NAMALWA (cell line): ENCODE measurements at regions not wholly inside any gene's neighbourhood (a gene's known extent, or its start where the extent isn't known, plus 50 kb on each side); places are given as distances from the start of the nearest gene placed in this dataset.

Experiments
- DNase-seq: peaks from one replicate; pipeline ENCODE4 v3.0.0-alpha.2; 2015; ENCODE audit warnings: low spot score

DNA sequence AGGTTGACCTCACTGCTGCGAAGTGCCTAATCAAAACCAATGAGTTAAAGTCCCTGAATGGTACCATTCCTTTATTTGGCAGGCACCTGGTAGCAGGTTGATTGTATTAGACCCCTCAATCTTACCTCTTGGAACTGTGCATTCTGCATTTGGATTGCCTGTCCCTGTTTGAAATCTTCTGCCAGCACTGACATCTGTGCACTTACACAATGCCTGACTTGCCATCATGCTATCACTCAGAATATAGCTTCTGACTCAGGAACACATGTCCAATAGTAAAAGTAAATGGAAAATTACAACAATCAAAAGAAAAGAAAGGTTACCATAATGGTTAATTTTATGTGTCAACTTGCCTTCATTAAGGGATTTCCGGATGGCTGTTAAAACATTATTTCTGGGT, 366.0 kb upstream of the PDGFD start:
- no peak for DNase-seq

DNA sequence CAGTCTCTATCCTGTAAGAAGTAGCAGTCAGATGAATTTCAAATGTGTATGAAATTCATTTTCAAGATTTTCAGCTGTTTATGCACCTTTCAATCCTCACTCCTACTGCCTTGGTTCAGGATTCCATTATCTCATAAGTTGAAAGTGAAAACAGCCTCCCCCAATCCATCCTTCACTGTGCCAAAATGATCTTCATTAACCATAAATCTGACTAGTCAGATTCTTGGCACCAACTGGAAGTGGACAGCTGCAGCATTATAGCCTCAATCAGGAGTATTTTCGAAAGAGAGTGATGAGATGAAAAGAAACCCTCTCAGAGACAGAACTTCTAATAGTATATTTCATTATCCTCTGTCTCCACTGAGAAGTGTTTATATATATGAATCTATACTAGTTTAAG, 365.3 kb upstream of the PDGFD start:
- DNase-seq: no peak

DNA sequence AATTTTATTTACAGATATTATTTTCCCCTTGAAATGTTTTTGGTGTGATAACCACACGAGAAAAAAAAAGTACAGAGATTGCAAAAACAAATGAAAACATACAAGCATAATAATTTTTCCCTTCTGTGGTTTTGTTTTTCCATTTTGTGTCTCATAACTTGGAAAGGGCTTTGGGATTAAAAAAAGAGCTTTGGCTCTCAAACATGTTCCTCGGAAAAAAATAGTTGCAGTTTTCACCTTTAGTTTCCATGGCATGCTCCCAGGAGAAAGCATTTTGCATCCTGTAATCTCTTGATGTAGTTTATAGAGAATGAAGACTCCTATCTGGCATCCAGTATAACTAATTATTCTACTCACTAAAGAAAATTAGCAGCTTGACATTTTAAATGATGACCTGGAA, 362.1 kb upstream of the PDGFD start:
- no peak for DNase-seq

DNA sequence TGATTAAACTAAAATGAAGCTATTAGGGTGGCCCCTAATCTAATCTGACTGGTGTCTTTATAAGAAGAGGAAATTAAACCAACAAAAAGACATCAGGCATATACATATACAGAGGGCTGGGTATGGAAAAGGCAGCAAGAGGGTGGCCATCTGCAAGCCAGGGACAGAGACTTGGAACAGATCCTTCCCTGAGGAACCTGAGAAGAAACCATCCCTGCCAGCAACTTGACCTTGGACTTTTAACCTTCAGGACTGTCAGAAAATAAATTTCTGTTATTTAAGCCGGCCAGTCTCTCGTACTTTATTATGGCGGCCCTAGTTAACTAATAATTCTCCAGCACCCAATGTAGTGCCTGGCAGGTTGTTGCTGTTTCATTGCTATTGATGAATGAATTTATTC, 361.5 kb upstream of the PDGFD start:
- DNase-seq: no peak

DNA sequence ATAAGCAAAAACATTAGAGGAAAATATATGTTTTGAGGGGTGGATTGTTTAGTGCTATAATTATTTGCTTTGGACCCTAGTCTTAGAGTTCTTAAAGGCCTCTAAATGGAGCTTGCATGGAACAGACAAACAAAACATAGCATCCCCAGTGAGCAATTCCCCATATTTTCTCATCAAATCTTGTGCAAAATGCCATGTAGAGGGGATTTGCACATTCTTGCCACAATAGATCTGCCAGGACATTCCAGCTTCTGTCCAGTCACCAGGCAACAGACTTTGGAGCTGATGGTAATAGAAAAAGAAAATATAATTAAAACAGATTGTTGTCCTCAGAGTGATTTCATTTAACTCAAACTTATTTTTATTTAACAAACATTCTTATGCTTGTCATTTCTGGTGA, 360.3 kb upstream of the PDGFD start:
- no peak for DNase-seq

DNA sequence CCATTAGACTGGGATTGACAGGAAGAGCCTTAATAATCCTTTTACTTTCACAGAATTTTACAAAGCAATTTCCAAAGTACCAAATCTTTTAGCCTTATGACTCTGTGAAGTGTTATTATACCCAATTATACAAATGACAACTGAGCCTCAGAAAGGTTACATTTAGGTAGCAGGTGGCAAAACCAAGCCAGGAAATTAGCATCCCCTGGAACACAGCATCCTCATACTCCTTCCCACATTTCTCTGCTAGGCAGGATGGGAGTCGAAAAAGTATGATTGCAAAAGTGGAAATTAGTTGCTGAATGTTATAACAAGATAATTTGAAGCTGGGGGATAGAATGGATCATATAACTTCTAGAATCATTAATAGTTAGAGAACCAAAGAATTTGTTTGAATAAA, 359.7 kb upstream of the PDGFD start:
- DNase-seq: no peak

DNA sequence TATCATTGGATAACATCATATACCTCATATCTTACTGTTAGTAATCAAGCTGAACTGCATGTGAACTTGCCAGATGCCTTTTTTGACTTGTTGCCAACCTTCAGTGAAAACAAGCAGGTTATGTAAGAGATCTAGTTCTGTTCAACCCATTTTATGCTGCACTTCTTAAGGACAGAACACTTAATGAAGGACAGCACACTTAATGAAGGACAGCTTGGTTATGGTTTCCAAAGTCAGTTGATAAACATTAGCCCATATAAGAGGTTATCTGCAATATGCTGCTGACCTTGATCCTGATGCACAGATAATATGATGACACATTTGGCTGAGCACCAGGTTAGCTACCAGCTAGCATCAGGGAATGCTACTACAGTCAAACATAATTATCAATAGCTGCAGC, 358.7 kb upstream of the PDGFD start:
- no peak for DNase-seq

DNA sequence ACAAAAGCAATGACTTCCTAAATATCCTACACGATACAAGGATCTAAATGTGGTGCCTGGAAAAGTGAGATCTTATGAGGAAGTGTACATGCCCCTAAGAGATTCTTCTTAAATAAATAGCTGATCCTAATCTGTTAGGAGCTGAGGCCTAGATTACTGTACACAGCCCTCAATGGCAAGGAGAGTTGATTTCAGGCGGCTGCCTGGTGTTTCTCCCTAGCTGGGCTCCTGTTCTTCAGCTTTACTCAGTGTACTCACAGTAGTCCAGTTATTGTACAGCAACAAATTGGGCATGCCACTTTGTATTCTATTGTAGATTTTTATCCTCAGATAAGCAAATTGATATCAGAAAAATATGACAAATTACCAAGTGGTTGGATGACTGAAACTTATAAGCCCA, 358.2 kb upstream of the PDGFD start:
- no peak for DNase-seq

DNA sequence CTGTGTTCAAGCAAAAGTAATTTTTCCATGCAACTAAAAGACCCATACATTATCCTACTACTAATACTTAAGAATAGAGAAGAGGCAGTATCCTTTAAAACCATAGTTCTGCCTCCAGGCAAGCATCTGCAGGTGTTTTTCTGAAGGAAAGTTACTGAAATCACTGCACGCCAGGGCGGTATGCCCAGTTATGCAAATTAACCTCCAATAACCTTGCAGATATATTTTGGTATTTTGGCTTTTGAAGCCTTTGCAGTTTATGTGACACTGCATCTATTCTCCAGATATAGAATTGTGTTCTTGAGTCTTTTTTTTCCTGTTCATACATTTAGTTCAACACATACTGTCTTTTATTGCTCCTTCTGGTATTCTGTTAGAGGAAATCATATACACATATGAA, 346.2 kb upstream of the PDGFD start:
- no peak for DNase-seq

DNA sequence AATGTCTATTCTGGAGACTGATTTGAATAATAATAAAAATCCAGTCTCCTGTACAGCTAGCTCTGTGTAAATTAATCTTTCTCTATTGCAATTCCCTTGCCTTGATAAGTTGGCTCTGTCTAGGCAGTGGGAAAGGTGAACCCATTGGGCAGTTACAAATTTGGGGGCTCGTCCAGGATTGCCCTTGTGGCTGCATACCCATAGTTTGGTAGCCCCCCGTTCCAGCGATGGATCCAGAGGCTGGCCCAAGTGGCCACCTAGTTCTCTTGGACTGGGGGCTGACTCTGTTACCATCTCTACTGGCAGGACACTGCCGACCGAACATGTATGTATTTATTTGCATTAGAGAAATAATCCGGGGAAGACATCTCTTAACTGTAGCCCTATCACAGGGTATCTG, 326.2 kb upstream of the PDGFD start:
- DNase-seq: no peak

DNA sequence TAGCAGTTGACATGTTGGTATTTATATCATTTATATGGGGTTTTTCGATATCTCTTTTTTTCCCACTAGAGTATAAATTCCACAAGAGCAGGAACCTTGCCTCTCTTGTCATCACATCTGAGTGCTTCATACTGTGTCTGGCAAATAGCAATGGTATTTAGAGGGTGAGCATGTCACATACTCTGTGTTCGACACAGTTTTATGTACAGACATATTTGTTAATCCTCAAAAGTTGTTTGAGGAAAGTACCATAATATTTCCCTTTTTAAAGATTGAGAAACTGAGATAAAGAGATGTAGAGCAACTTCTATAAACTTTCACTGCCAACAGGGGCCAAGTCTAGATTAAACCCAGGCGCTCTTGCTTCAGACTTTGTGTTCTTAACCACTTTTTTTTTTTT, 324.6 kb upstream of the PDGFD start:
- no peak for DNase-seq

DNA sequence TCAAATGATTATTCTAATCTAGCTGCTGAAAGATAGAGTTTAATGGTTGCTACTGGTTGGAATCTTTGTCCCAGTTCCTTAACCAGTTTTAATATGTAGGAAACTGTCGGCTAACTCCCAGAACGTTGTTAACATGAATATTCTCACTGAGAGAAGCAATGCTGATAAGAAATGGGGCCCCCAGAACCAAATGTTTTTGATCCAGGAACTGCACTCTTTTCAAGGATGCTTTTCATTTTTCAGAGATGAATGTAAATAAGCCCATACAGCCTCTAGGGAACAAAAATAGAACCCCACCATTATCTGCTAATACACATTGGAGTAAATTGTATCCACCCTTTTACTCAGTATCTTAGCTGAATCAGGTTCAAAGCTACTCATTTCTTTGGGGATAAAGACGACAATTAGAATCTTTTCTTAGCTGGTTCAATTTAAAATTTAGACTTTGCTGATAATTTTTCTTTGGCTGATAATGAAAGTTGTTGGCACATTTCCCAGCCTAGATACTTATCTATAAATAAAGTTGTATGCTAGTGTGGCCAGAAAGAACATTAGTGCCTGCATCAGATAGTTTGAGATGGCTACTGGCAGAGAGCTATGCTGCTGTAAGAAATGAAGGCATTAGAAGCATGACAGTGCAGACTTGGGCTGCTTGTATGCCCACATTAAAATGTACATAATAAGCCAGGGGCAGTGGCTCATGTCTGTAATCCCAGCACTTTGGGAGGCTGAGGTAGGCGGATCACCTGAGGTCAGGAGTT, 323.3 kb upstream of the PDGFD start:
- DNase-seq: no peak

DNA sequence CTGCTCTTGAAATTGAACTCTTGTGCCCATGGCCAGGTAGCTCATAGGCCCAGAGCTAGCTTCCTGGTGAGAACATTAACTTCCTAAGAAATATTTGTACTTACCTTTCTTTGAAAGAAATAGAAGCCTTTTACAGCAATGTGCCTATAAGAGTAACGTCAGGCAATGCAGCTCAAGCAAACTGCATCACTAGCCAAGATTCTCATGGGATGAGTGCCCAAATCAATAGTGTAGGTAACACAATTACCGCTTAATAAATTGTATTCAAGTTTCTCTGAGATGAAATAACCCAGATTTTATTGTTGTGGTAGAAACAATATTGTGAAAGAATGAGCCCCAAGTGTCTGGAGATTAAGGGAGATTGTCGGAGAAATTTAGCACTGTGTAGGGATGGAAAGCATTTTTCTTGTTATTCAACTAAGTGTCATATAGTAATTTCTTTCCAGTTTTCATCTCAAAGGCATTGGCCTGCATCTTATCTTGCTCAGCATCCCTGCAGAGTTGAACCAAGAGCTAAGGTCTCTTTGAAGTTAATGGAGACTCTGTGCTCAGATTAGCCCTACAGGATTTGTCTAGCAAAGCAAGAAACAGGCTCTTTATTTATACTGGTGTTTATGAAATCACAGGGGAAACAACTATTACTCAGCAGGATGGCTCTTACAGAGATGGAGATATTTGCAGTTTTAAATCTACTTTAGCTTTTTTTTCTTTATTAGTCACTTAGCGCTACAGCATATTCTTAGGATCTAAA, 321.0 kb upstream of the PDGFD start:
- no peak for DNase-seq

DNA sequence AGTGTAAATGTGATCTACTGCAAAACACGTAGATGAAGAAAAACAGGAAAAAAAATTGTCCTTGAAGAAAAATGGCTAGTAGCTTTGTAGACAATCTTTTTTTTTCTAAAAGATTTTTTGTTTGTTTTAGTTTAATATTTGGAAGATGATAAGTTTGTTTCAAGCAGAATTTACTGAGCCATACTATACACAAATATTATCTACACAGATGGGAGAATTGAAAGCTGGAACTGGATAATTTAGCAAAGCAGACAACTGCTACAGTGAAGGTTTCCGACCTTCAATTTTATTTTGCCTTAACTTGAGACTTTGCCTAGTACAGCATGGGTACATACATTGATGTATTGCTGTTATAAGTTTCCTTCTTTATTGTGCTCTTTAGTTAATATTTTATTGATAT, 313.0 kb upstream of the PDGFD start:
- DNase-seq: no peak

DNA sequence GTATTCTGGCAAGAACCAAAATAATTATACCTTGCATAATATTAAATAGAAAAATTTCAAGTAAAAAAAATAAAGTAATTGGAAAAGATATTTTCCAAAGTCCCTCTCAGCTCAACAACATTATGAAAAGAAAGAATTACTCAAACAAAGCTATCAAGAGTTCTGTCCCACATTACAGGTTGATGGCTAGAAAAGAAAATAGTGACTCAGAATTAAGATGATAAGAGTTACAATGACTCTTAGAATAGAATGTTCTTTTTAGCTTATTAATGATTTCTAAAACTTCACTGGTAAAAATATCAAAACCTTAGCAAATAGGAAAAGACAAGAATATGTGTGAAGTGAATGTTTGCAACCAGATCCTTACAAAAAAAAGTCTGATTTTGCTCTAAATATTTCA, 312.5 kb upstream of the PDGFD start:
- no peak for DNase-seq

DNA sequence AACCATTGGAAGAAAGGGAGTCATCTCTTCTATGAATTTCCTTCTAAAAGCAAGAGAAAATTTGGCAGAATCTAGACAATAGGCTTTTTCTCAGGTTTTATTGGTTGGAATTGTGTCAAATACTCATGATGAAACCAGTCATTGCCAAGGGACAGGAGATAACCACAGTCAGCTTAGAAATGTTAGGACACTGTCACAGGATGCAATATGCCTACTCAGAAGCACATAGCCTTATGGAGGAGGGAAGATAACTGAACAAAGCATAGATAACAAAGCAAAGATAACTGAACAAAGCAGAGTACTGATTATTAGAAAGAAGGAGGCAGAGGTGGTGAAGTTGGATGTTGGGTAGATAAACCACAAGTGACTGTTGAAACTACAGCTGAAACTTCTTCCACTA, 303.5 kb upstream of the PDGFD start:
- no peak for DNase-seq

DNA sequence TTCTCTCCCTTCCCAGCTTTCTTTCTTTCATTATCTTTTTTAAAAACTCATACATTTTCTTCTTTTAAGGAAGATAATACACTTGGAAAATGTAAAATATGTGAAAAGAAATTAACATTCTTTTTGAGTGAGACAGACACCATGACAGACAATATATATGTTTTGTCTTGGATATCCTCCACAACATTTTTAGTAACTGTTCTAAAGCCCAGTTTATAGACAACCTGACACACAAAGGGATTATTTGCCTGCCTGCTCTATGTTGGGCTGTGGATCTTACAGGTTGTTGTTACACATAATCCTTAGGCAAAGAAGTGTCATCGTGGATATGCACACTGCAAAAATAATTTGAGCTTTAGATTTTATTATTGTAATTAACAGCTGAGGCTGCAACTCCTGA, 301.4 kb upstream of the PDGFD start:
- no peak for DNase-seq

DNA sequence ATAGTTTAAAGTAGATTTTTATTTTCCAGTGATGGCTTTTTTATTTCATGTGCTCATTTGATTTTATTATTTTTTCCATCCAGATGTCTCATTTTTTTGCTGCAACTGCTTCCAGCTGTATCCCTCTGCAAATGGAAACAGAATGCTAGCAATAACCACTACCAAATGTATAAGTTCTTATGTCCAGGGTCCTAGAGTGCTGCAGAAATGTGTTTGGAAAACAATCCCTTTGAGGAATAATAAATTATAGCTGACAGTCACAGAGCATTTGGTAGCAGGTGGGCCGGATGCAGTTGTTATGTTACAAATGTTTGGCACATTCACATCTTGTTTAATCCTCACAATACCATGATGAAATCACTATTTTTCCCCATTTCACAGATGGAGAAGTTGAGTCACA, 300.7 kb upstream of the PDGFD start:
- DNase-seq: no peak

DNA sequence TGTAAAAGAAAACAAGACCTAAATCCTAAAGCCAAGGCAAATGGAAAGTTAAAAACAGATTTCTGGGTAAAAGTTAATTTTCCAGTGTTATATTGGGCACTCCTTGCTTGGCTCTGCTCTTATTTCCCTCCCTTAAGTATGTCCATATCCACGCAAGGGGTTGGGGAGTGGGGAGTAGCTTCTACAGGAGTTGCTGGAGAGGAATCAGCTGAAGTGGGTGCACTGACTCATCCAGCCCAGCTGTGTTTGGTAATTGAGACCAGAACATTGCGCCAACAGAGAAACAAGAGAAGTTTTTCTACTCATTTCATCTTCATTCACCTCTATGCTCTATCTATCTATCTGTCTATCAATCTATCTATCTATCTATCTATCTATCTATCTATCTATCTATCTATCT, 298.4 kb upstream of the PDGFD start:
- DNase-seq: no peak

DNA sequence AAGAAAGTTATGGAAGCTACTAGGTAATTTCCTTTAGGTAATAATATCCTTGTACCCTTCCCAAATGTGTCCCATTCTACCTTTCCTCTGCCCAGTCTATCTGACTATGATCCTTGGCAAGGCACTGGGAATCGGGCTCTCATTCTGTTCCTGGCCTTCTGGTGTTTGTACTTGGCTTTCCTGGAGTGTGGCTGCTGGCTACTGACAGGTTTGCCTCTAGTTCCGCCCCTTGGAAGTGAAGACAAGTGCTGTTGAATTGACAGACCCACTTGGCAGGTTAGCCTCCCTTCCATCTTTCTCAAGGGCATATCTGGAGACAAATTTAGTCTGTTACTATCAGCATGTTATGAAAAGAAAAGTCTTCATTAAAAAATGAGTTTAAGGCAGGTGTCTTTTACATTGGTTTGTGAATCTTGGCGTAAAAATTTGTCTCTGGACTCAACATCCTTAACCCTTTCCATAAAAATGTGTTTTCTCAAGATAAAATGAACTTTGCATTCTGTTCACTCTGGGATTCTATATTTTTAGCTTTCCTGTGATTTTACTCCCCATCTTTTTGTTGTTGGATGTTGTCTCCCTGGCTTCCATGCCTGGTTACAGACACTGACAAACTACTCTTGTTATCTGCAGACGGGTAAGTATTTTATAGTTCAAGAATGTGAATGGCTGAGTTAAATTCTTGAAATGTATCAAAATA, 287.4 kb upstream of the PDGFD start:
- DNase-seq: no peak

DNA sequence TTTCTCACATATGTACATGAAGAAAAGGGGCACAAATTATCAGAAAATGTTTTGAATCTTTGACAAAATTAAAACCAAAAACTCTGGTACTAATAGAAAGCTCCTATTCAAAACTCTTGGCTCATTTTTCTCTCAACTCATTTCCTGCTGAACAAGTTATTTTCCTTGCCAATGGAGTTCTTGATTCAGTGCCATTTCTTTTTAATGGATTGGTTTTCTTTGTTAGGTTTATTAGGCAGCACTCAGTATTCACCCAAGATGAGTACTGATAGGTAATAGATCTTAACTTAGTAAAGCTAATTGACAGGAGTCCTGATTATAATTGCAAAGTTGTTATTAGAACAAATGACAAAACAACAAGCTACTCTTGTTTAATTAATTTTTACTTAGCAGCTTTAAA, 279.4 kb upstream of the PDGFD start:
- no peak for DNase-seq

DNA sequence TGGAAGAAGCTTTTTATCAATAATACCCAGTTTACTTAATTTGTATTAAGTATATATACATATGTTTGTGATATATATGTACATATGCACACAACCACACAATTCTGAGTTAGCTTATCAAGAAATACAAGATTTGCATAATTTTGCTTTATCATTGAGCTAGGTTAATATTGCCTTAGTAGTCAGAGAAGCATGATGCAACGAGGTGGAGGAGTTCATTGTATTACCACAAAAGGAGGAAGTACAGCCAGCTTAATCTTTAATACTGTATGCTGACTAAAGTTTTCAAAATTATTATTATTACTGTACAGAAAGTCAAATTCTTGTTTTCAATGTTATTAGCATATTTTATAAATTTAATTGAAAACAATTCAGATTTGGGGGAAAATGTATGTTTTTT, 278.4 kb upstream of the PDGFD start:
- no peak for DNase-seq

DNA sequence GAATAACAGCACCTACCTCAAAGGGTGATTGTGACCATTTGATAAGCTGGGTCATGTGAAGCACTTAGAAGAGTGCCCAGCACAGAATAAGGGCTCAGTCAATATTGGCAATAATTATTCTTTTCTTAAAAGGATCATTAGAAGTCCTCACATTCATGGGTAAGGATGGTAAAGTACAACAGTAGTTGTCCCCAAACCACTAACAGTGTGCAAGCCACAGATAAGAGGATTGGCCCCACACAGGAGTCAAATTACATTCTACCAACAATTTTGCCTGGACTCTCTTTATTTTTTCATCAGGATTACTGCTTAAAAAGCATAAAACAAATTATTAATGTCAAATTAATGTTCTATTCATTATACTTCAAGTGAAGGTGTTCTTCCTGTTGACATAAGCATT, 271.5 kb upstream of the PDGFD start:
- DNase-seq: no peak
